ENCODE measurements at regions not wholly inside any gene's neighbourhood (a gene's known extent, or its start where the extent isn't known, plus 50 kb on each side); places are given as distances from the start of the nearest gene placed in this dataset.
"Not testable (repeated sequence)": the region's sequence is repeated elsewhere in the genome, so short reads cannot be mapped to it uniquely, and the experiment has no call there.

GRCh38 chr12:116666829-116667228 lies 71.0 kb downstream of the SPRING1 start:
- not testable (repeated sequence) for H3K4me3 ChIP-seq (ENCODE audit: low read depth in 1 of 2, low read length in 2 of 2); H3K36me3 ChIP-seq (ENCODE audit: control insufficient read depth in 1 of 2, insufficient read depth in 2 of 2, low read length in 2 of 2); H3K27me3 ChIP-seq (ENCODE audit: control insufficient read depth in 1 of 2, insufficient read depth in 2 of 2, low read length in 2 of 2); H3K9ac ChIP-seq (ENCODE audit: low read depth in 1 of 2, low read length in 2 of 2); H3K9me3 ChIP-seq (ENCODE audit: control insufficient read depth in 1 of 2, low read length in 2 of 2); H3K27ac ChIP-seq (ENCODE audit: low read depth, low read length)
- peaks cover 9 to 10% of the 10 kb centered on the region in 2 donors for H3K4me1 ChIP-seq (ENCODE audit: control insufficient read depth in 1 of 2, insufficient read depth in 2 of 2, low read length in 2 of 2)

- no peak overlapping the region for H3K4me3 ChIP-seq (ENCODE audit: low read depth in 1 of 2, low read length in 2 of 2)
- H3K4me1 ChIP-seq (ENCODE audit: control insufficient read depth in 1 of 2, insufficient read depth in 2 of 2, low read length in 2 of 2) = peaks cover 9 to 10% of the 10 kb centered on the region in 2 donors
- no peak overlapping the region for H3K9ac ChIP-seq (ENCODE audit: low read depth in 1 of 2, low read length in 2 of 2)
- no peaks in the 10 kb centered on the region for H3K27me3 ChIP-seq (ENCODE audit: control insufficient read depth in 1 of 2, insufficient read depth in 2 of 2, low read length in 2 of 2)
- H3K27ac ChIP-seq (ENCODE audit: low read depth, low read length) = no peak overlapping the region
- H3K9me3 ChIP-seq (ENCODE audit: control insufficient read depth in 1 of 2, low read length in 2 of 2) = no peaks in the 10 kb centered on the region
- H3K36me3 ChIP-seq (ENCODE audit: control insufficient read depth in 1 of 2, insufficient read depth in 2 of 2, low read length in 2 of 2) = no peaks in the 10 kb centered on the region
Observed at GRCh38 chr12:116666305-116666673, 71.6 kb downstream of the SPRING1 start.

- Histone ChIP-seq H3K36me3 (ENCODE audit: control insufficient read depth in 1 of 2, insufficient read depth in 2 of 2, low read length in 2 of 2) (no peaks in the 10 kb centered on the region), H3K4me3 (ENCODE audit: low read depth in 1 of 2, low read length in 2 of 2) (no peak overlapping the region), H3K27me3 (ENCODE audit: control insufficient read depth in 1 of 2, insufficient read depth in 2 of 2, low read length in 2 of 2) (no peaks in the 10 kb centered on the region), H3K9ac (ENCODE audit: low read depth in 1 of 2, low read length in 2 of 2) (no peak overlapping the region), H3K4me1 (ENCODE audit: control insufficient read depth in 1 of 2, insufficient read depth in 2 of 2, low read length in 2 of 2) (peaks cover 9 to 10% of the 10 kb centered on the region in 2 donors), H3K27ac (ENCODE audit: low read depth, low read length) (no peak overlapping the region), H3K9me3 (ENCODE audit: control insufficient read depth in 1 of 2, low read length in 2 of 2) (no peaks in the 10 kb centered on the region)
Observed at GRCh38 chr12:116665666-116666304, 72.1 kb downstream of the SPRING1 start.

GRCh38 chr12:116664085-116664484 lies 73.8 kb downstream of the SPRING1 start:
- no peak overlapping the region for H3K4me3 ChIP-seq (ENCODE audit: low read depth in 1 of 2, low read length in 2 of 2)
- no peaks in the 10 kb centered on the region for H3K36me3 ChIP-seq (ENCODE audit: control insufficient read depth in 1 of 2, insufficient read depth in 2 of 2, low read length in 2 of 2)
- H3K27ac ChIP-seq (ENCODE audit: low read depth, low read length) = no peak overlapping the region
- no peaks in the 10 kb centered on the region for H3K27me3 ChIP-seq (ENCODE audit: control insufficient read depth in 1 of 2, insufficient read depth in 2 of 2, low read length in 2 of 2)
- no peak overlapping the region for H3K9ac ChIP-seq (ENCODE audit: low read depth in 1 of 2, low read length in 2 of 2)
- peaks cover 9 to 15% of the 10 kb centered on the region in 2 donors for H3K4me1 ChIP-seq (ENCODE audit: control insufficient read depth in 1 of 2, insufficient read depth in 2 of 2, low read length in 2 of 2)
- H3K9me3 ChIP-seq (ENCODE audit: control insufficient read depth in 1 of 2, low read length in 2 of 2) = no peaks in the 10 kb centered on the region

GRCh38 chr12:116662612-116663144 lies 75.2 kb downstream of the SPRING1 start:
- no peak overlapping the region for H3K27ac ChIP-seq (ENCODE audit: low read depth, low read length)
- H3K27me3 ChIP-seq (ENCODE audit: control insufficient read depth in 1 of 2, insufficient read depth in 2 of 2, low read length in 2 of 2) = no peaks in the 10 kb centered on the region
- no peaks in the 10 kb centered on the region for H3K36me3 ChIP-seq (ENCODE audit: control insufficient read depth in 1 of 2, insufficient read depth in 2 of 2, low read length in 2 of 2)
- H3K9ac ChIP-seq (ENCODE audit: low read depth in 1 of 2, low read length in 2 of 2) = no peak overlapping the region
- no peaks in the 10 kb centered on the region for H3K9me3 ChIP-seq (ENCODE audit: control insufficient read depth in 1 of 2, low read length in 2 of 2)
- H3K4me3 ChIP-seq (ENCODE audit: low read depth in 1 of 2, low read length in 2 of 2) = peak overlapping the region; percentile 2 to 40
- H3K4me1 ChIP-seq (ENCODE audit: control insufficient read depth in 1 of 2, insufficient read depth in 2 of 2, low read length in 2 of 2) = peaks cover 16 to 25% of the 10 kb centered on the region in 2 donors

GRCh38 chr12:116661341-116661740 lies 76.5 kb downstream of the SPRING1 start:
- Histone ChIP-seq H3K9ac (ENCODE audit: low read depth in 1 of 2, low read length in 2 of 2) (no peak overlapping the region), H3K27me3 (ENCODE audit: control insufficient read depth in 1 of 2, insufficient read depth in 2 of 2, low read length in 2 of 2) (no peaks in the 10 kb centered on the region), H3K4me1 (ENCODE audit: control insufficient read depth in 1 of 2, insufficient read depth in 2 of 2, low read length in 2 of 2) (peaks cover 16 to 25% of the 10 kb centered on the region in 2 donors), H3K36me3 (ENCODE audit: control insufficient read depth in 1 of 2, insufficient read depth in 2 of 2, low read length in 2 of 2) (no peaks in the 10 kb centered on the region), H3K27ac (ENCODE audit: low read depth, low read length) (no peak overlapping the region), H3K4me3 (ENCODE audit: low read depth in 1 of 2, low read length in 2 of 2) (no peak overlapping the region), H3K9me3 (ENCODE audit: control insufficient read depth in 1 of 2, low read length in 2 of 2) (no peaks in the 10 kb centered on the region)

- H3K27me3 ChIP-seq (ENCODE audit: control insufficient read depth in 1 of 2, insufficient read depth in 2 of 2, low read length in 2 of 2); H3K9me3 ChIP-seq (ENCODE audit: control insufficient read depth in 1 of 2, low read length in 2 of 2); H3K4me3 ChIP-seq (ENCODE audit: low read depth in 1 of 2, low read length in 2 of 2); H3K27ac ChIP-seq (ENCODE audit: low read depth, low read length); H3K36me3 ChIP-seq (ENCODE audit: control insufficient read depth in 1 of 2, insufficient read depth in 2 of 2, low read length in 2 of 2); H3K9ac ChIP-seq (ENCODE audit: low read depth in 1 of 2, low read length in 2 of 2): not testable (repeated sequence)
- peaks cover 16 to 25% of the 10 kb centered on the region in 2 donors for H3K4me1 ChIP-seq (ENCODE audit: control insufficient read depth in 1 of 2, insufficient read depth in 2 of 2, low read length in 2 of 2)
Observed at GRCh38 chr12:116660740-116661139, 77.1 kb downstream of the SPRING1 start.

- H3K27ac ChIP-seq (ENCODE audit: low read depth, low read length) = no peak overlapping the region
Observed at GRCh38 chr12:116659771-116660481, 77.9 kb downstream of the SPRING1 start.

GRCh38 chr12:116657921-116658495 lies 79.9 kb downstream of the SPRING1 start:
- Histone ChIP-seq H3K4me3 (ENCODE audit: low read depth in 1 of 2, low read length in 2 of 2) (peak overlapping the region; percentile 44 to 55), H3K9me3 (ENCODE audit: control insufficient read depth in 1 of 2, low read length in 2 of 2) (no peaks in the 10 kb centered on the region), H3K27ac (ENCODE audit: low read depth, low read length) (no peak overlapping the region), H3K9ac (ENCODE audit: low read depth in 1 of 2, low read length in 2 of 2) (peak overlapping the region in 1 of 2 donors; percentile 22), H3K27me3 (ENCODE audit: control insufficient read depth in 1 of 2, insufficient read depth in 2 of 2, low read length in 2 of 2) (no peaks in the 10 kb centered on the region), H3K4me1 (ENCODE audit: control insufficient read depth in 1 of 2, insufficient read depth in 2 of 2, low read length in 2 of 2) (peaks cover 16 to 22% of the 10 kb centered on the region in 2 donors), H3K36me3 (ENCODE audit: control insufficient read depth in 1 of 2, insufficient read depth in 2 of 2, low read length in 2 of 2) (no peaks in the 10 kb centered on the region)

More at GRCh38 chr12:116659771-116660481, 77.9 kb downstream of the SPRING1 start:
- H3K27me3 ChIP-seq (ENCODE audit: control insufficient read depth in 1 of 2, insufficient read depth in 2 of 2, low read length in 2 of 2) = no peaks in the 10 kb centered on the region
- no peaks in the 10 kb centered on the region for H3K9me3 ChIP-seq (ENCODE audit: control insufficient read depth in 1 of 2, low read length in 2 of 2)
- H3K9ac ChIP-seq (ENCODE audit: low read depth in 1 of 2, low read length in 2 of 2) = no peak overlapping the region
- H3K4me1 ChIP-seq (ENCODE audit: control insufficient read depth in 1 of 2, insufficient read depth in 2 of 2, low read length in 2 of 2) = peaks cover 16 to 25% of the 10 kb centered on the region in 2 donors
- H3K36me3 ChIP-seq (ENCODE audit: control insufficient read depth in 1 of 2, insufficient read depth in 2 of 2, low read length in 2 of 2) = no peaks in the 10 kb centered on the region
- no peak overlapping the region for H3K4me3 ChIP-seq (ENCODE audit: low read depth in 1 of 2, low read length in 2 of 2)

- no peaks in the 10 kb centered on the region for H3K9me3 ChIP-seq (ENCODE audit: control insufficient read depth in 1 of 2, low read length in 2 of 2)
- no peak overlapping the region for H3K27ac ChIP-seq (ENCODE audit: low read depth, low read length)
- H3K4me1 ChIP-seq (ENCODE audit: control insufficient read depth in 1 of 2, insufficient read depth in 2 of 2, low read length in 2 of 2) = peaks cover 7 to 15% of the 10 kb centered on the region in 2 donors
- H3K27me3 ChIP-seq (ENCODE audit: control insufficient read depth in 1 of 2, insufficient read depth in 2 of 2, low read length in 2 of 2) = no peaks in the 10 kb centered on the region
- no peak overlapping the region for H3K9ac ChIP-seq (ENCODE audit: low read depth in 1 of 2, low read length in 2 of 2)
- no peak overlapping the region for H3K4me3 ChIP-seq (ENCODE audit: low read depth in 1 of 2, low read length in 2 of 2)
- H3K36me3 ChIP-seq (ENCODE audit: control insufficient read depth in 1 of 2, insufficient read depth in 2 of 2, low read length in 2 of 2) = no peaks in the 10 kb centered on the region
Observed at GRCh38 chr12:116656306-116656705, 81.6 kb downstream of the SPRING1 start.
